HCT116 (cell line): ENCODE measurements at regions not wholly inside any gene's neighbourhood (a gene's known extent, or its start where the extent isn't known, plus 50 kb on each side); places are given as distances from the start of the nearest gene placed in this dataset.

Source experiments
- ATAC-seq: fragments of 200-7000 bp; cut with Tn5 transposase; 2 replicates; pipeline ENCODE4 v1.9.1; 2020; ENCODE audit warnings: mild to moderate bottlenecking, moderate library complexity
- BruUV-seq: library from RNA; stranded (reverse); fragments of 400-500 nt; replicated peaks from 2 replicates; lab custom pipeline; 2021; lab: Mats Ljungman, UMichigan
- CTCF ChIA-PET: fragments of 300-600 bp; sonication (Branson Sonifier 250); formaldehyde crosslinking; loops from one replicate; lab custom pipeline; 2021; ENCODE audit warnings: antibody characterized with exemption; lab: Charles Lee
- POLR2A ChIA-PET: fragments of 300-600, 350-600 bp; sonication (Branson Sonifier 250); formaldehyde crosslinking; loops from one replicate; lab custom pipeline; 2021; ENCODE audit warnings: antibody characterized with exemption; lab: Charles Lee
- RAD21 ChIA-PET, 2 experiments: fragments of 300-600 bp; sonication (Branson Sonifier 250); formaldehyde crosslinking; loops; one replicate each; lab custom pipeline; 2023; ENCODE audit warnings: low total read pairs in 2 of 2; ENCODE audit not compliant: uncharacterized antibody in 2 of 2, unreplicated experiment in 2 of 2, low non-redundant PET in 1 of 2; lab: Charles Lee
- DNase-seq: peaks from one replicate; pipeline ENCODE4 v3.0.0-alpha.2; 2010; ENCODE audit warnings: low read depth, low spot score
- H2AFZ ChIP-seq: fragments of 200-600 bp; shearing (Covaris generic), sonication (generic); 2 replicates; pipeline ENCODE4 v1.6.1; 2017; ENCODE audit warnings: low read depth, mixed run types, mixed read lengths, antibody characterized with exemption, low read length; ENCODE audit not compliant: poor library complexity, severe bottlenecking
- H3K27ac ChIP-seq: 2 replicates; pipeline ENCODE4 v1.5.1; 2012; ENCODE audit warnings: low read depth, low read length
- H3K27me3 ChIP-seq: fragments of 200-600 bp; sonication (generic); 2 replicates; pipeline ENCODE4 v1.6.1; 2016; ENCODE audit warnings: mixed run types, low read length, mixed read lengths; ENCODE audit not compliant: insufficient read depth
- H3K36me3 ChIP-seq, 2 experiments: fragments of 200-500 bp in 1 of 2; fragments of 200-600 bp in 1 of 2; sonication (Bioruptor generic) in 1 of 2; sonication (generic) in 1 of 2; 2 replicates each; pipeline versions ENCODE4 v1.5.1 to v1.6.1; 2014 to 2016; ENCODE audit warnings: low read length in 2 of 2, inconsistent platforms in 1 of 2, mixed read lengths in 1 of 2, mixed run types in 1 of 2; ENCODE audit not compliant: insufficient read depth in 2 of 2, control insufficient read depth in 1 of 2
- H3K4me1 ChIP-seq, 2 experiments: fragments of 200-600 bp in 1 of 2; sonication (generic) in 1 of 2; 2 replicates each; pipeline versions ENCODE4 v1.5.1 to v1.6.1; 2012 to 2017; ENCODE audit warnings: low read length in 2 of 2, inconsistent platforms in 1 of 2, mild to moderate bottlenecking in 1 of 2, mixed read lengths in 1 of 2, mixed run types in 1 of 2, moderate library complexity in 1 of 2; ENCODE audit not compliant: insufficient read depth in 2 of 2, control insufficient read depth in 1 of 2
- H3K4me2 ChIP-seq: fragments of 200-600 bp; sonication (generic); 2 replicates; pipeline ENCODE4 v1.6.1; 2017; ENCODE audit warnings: mixed run types, low read length, mixed read lengths
- H3K4me3 ChIP-seq, 2 experiments: fragments of 200-600 bp in 1 of 2; sonication (generic) in 1 of 2; replicated peaks in 1 of 2; 2 replicates each; pipeline ENCODE4 v1.5.1; 2011 to 2016; ENCODE audit warnings: low read length in 2 of 2, control low read depth in 1 of 2, low read depth in 1 of 2, mild to moderate bottlenecking in 1 of 2, mixed read lengths in 1 of 2, mixed run types in 1 of 2
- H3K79me2 ChIP-seq: fragments of 200-600 bp; sonication (generic); 2 replicates; pipeline ENCODE4 v1.6.1; 2017; ENCODE audit warnings: mild to moderate bottlenecking, mixed run types, low read length, moderate library complexity, mixed read lengths; ENCODE audit not compliant: insufficient read depth
- H3K9ac ChIP-seq: fragments of 200-600 bp; sonication (generic); 2 replicates; pipeline ENCODE4 v1.6.1; 2016; ENCODE audit warnings: low read length, mixed read lengths
- H3K9me2 ChIP-seq: fragments of 200-600 bp; sonication (generic), shearing (Covaris generic); 2 replicates; pipeline ENCODE4 v1.6.1; 2017; ENCODE audit warnings: mixed run types, mild to moderate bottlenecking, moderate library complexity; ENCODE audit not compliant: insufficient read depth
- H3K9me3 ChIP-seq, 2 experiments: fragments of 200-500 bp in 1 of 2; fragments of 200-600 bp in 1 of 2; sonication (Bioruptor generic) in 1 of 2; sonication (generic) in 1 of 2; 2 replicates each; pipeline ENCODE4 v1.6.1; 2014 to 2017; ENCODE audit warnings: low read length in 2 of 2, mixed read lengths in 2 of 2, inconsistent platforms in 1 of 2, low read depth in 1 of 2, mild to moderate bottlenecking in 1 of 2, mixed run types in 1 of 2, moderate library complexity in 1 of 2; ENCODE audit not compliant: control insufficient read depth in 1 of 2, insufficient read depth in 1 of 2
- H4K20me1 ChIP-seq: fragments of 200-600 bp; sonication (generic), shearing (Covaris generic); 2 replicates; pipeline ENCODE4 v1.6.1; 2017; ENCODE audit warnings: mixed run types, mild to moderate bottlenecking, moderate library complexity; ENCODE audit not compliant: insufficient read depth
- CBX3 ChIP-seq: IDR thresholded peaks from 2 replicates; pipeline ENCODE4 v1.6.1; 2012; ENCODE audit warnings: low read depth
- ELF1 ChIP-seq: IDR thresholded peaks from 2 replicates; pipeline ENCODE4 v1.6.1; 2012; ENCODE audit warnings: low read depth, borderline replicate concordance
- FOSL1 ChIP-seq: IDR thresholded peaks from 2 replicates; pipeline ENCODE4 v1.6.1; 2012; ENCODE audit warnings: low read depth
- POLR2A ChIP-seq: IDR thresholded peaks from 2 replicates; pipeline ENCODE4 v1.7.0; 2011; ENCODE audit warnings: borderline replicate concordance; ENCODE audit not compliant: insufficient read depth, insufficient read length; ENCODE audit errors: extremely low read depth
- POLR2AphosphoS5 ChIP-seq: IDR thresholded peaks from 2 replicates; pipeline ENCODE4 v1.6.1; 2011; ENCODE audit warnings: mild to moderate bottlenecking, low read depth, low read length, moderate library complexity
- RAD21 ChIP-seq: IDR thresholded peaks from 2 replicates; pipeline ENCODE4 v1.6.1; 2012; ENCODE audit warnings: low read depth, mild to moderate bottlenecking
- SRF ChIP-seq: IDR thresholded peaks from 2 replicates; pipeline ENCODE4 v1.6.1; 2012; ENCODE audit warnings: low read depth
- YY1 ChIP-seq: IDR thresholded peaks from 2 replicates; pipeline ENCODE4 v1.6.1; 2011; ENCODE audit warnings: low read length, low read depth, moderate library complexity, mild to moderate bottlenecking; ENCODE audit not compliant: insufficient replicate concordance; ENCODE audit errors: extremely low read depth
- ZFX ChIP-seq: fragments of 450-650 bp; IDR thresholded peaks from 2 replicates; pipeline ENCODE4 v1.6.1; 2017
- ZNF274 ChIP-seq: fragments of 200-500 bp; sonication (Bioruptor generic); IDR thresholded peaks from 2 replicates; pipeline ENCODE4 v1.6.1; 2014; ENCODE audit warnings: mild to moderate bottlenecking, low read depth, low read length, inconsistent platforms
- intact Hi-C: fragments of 100-400 bp; cut with micrococcal nuclease; formaldehyde crosslinking; loops from 2 replicates; pipeline ENCODE4 v1.10.0; 2022
- TF ChIP-seq, protein P1 (sequence below), 3 experiments: fragments of 200-600 bp in 1 of 3; sonication (generic) in 1 of 3; IDR thresholded peaks in 2 of 3; conservative IDR thresholded peaks in 1 of 3; 2 replicates each; pipeline ENCODE4 v1.5.1; 2012 to 2017; ENCODE audit warnings: low read depth in 2 of 3, low read length in 2 of 3, antibody characterized with exemption in 1 of 3, borderline replicate concordance in 1 of 3, control low read depth in 1 of 3, mild to moderate bottlenecking in 1 of 3, mixed read lengths in 1 of 3, mixed run types in 1 of 3, moderate library complexity in 1 of 3; ENCODE audit not compliant: insufficient read depth in 1 of 3
- TF ChIP-seq, protein P2 (sequence below): IDR thresholded peaks from 2 replicates; pipeline ENCODE4 v1.6.1; 2011; ENCODE audit warnings: mild to moderate bottlenecking, low read length, moderate library complexity; ENCODE audit not compliant: insufficient replicate concordance; ENCODE audit errors: extremely low read depth
- TF ChIP-seq, protein P3 (sequence below): IDR thresholded peaks from 2 replicates; pipeline ENCODE4 v1.6.1; 2012; ENCODE audit warnings: low read depth
- TF ChIP-seq, protein P4 (sequence below): IDR thresholded peaks from 2 replicates; pipeline ENCODE4 v1.6.1; 2012

DNA sequence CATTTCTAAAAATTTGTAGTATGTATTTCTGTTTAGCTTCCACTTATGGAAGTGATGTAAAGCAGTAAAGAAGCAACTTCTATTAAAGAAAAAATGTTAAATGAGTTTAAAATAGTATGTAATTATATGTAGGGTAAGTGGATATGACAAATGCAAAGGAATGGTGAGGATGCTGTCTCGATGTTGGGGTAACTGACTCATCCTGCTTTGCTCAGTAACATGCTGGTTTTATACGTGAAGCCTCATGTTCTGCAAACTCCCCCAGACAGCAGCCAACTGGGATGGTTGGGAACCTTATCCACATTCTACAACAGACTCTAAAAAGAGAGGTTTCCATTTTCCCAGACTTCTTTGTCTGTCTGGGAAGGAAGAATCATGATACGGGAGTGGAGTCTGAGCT lies 1006.4 kb upstream of the TMEM132C start (continued):
- TF ChIP-seq, protein P1, sequence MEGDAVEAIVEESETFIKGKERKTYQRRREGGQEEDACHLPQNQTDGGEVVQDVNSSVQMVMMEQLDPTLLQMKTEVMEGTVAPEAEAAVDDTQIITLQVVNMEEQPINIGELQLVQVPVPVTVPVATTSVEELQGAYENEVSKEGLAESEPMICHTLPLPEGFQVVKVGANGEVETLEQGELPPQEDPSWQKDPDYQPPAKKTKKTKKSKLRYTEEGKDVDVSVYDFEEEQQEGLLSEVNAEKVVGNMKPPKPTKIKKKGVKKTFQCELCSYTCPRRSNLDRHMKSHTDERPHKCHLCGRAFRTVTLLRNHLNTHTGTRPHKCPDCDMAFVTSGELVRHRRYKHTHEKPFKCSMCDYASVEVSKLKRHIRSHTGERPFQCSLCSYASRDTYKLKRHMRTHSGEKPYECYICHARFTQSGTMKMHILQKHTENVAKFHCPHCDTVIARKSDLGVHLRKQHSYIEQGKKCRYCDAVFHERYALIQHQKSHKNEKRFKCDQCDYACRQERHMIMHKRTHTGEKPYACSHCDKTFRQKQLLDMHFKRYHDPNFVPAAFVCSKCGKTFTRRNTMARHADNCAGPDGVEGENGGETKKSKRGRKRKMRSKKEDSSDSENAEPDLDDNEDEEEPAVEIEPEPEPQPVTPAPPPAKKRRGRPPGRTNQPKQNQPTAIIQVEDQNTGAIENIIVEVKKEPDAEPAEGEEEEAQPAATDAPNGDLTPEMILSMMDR (IDR thresholded peaks at IDR 0.05 in 2 of 3, conservative IDR thresholded peaks at IDR 0.05 in 1 of 3; ENCODE audit: borderline replicate concordance in 1 of 3, insufficient read depth in 1 of 3, low read depth in 2 of 3, low read length in 2 of 3): no peak
- no peak for TF ChIP-seq SRF
- TF ChIP-seq ZNF274: no peak
- TF ChIP-seq ELF1: no peak
- TF ChIP-seq YY1: no peak
- TF ChIP-seq, protein P2, sequence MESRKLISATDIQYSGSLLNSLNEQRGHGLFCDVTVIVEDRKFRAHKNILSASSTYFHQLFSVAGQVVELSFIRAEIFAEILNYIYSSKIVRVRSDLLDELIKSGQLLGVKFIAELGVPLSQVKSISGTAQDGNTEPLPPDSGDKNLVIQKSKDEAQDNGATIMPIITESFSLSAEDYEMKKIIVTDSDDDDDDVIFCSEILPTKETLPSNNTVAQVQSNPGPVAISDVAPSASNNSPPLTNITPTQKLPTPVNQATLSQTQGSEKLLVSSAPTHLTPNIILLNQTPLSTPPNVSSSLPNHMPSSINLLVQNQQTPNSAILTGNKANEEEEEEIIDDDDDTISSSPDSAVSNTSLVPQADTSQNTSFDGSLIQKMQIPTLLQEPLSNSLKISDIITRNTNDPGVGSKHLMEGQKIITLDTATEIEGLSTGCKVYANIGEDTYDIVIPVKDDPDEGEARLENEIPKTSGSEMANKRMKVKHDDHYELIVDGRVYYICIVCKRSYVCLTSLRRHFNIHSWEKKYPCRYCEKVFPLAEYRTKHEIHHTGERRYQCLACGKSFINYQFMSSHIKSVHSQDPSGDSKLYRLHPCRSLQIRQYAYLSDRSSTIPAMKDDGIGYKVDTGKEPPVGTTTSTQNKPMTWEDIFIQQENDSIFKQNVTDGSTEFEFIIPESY: no peak
- no peak for TF ChIP-seq POLR2A
- TF ChIP-seq POLR2AphosphoS5: no peak

DNA sequence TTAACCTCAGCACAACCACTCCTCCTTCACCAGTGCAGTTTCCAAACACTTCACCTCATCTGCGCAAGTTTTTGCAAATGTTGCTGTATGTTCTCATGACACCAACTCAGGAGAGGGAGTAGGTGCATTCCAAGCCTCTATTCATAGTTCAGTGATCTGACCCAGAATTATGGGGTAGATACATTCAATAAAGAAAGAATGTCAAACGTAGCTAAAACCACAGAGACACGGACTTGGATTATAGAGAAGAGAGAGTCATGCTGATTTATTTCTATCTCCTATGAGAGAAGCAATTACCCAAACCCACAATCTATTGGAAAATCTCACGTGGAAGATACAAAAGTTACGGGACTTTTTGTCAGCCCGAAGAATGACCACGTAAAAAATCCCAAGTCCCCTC lies 1006.0 kb upstream of the TMEM132C start:
- Histone ChIP-seq H3K79me2 (no peaks in the 10 kb centered on the region), H2AFZ (no peak overlapping the region), H3K27ac (no peak overlapping the region), H3K9me2 (no peaks in the 10 kb centered on the region), H3K9me3 (no peaks in the 10 kb centered on the region), H3K4me1 (no peaks in the 10 kb centered on the region), H4K20me1 (no peaks in the 10 kb centered on the region), H3K27me3 (no peaks in the 10 kb centered on the region), H3K36me3 (no peaks in the 10 kb centered on the region), H3K4me2 (no peak overlapping the region), H3K9ac (no peak overlapping the region), H3K4me3 (no peak overlapping the region)
- no TSS peak for BruUV-seq
- intact Hi-C loops: no loop called here
- ATAC-seq (no peak), DNase-seq (no peak)
- ChIA-PET POLR2A (no interaction called here), CTCF (no interaction called here), RAD21 (no interaction called here)
- TF ChIP-seq, protein P3, sequence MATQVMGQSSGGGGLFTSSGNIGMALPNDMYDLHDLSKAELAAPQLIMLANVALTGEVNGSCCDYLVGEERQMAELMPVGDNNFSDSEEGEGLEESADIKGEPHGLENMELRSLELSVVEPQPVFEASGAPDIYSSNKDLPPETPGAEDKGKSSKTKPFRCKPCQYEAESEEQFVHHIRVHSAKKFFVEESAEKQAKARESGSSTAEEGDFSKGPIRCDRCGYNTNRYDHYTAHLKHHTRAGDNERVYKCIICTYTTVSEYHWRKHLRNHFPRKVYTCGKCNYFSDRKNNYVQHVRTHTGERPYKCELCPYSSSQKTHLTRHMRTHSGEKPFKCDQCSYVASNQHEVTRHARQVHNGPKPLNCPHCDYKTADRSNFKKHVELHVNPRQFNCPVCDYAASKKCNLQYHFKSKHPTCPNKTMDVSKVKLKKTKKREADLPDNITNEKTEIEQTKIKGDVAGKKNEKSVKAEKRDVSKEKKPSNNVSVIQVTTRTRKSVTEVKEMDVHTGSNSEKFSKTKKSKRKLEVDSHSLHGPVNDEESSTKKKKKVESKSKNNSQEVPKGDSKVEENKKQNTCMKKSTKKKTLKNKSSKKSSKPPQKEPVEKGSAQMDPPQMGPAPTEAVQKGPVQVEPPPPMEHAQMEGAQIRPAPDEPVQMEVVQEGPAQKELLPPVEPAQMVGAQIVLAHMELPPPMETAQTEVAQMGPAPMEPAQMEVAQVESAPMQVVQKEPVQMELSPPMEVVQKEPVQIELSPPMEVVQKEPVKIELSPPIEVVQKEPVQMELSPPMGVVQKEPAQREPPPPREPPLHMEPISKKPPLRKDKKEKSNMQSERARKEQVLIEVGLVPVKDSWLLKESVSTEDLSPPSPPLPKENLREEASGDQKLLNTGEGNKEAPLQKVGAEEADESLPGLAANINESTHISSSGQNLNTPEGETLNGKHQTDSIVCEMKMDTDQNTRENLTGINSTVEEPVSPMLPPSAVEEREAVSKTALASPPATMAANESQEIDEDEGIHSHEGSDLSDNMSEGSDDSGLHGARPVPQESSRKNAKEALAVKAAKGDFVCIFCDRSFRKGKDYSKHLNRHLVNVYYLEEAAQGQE: no peak
- TF ChIP-seq, protein P1 (IDR thresholded peaks at IDR 0.05 in 2 of 3, conservative IDR thresholded peaks at IDR 0.05 in 1 of 3; ENCODE audit: borderline replicate concordance in 1 of 3, insufficient read depth in 1 of 3, low read depth in 2 of 3, low read length in 2 of 3): no peak
- TF ChIP-seq RAD21: no peak
- TF ChIP-seq CBX3: no peak
- no peak for TF ChIP-seq FOSL1
- TF ChIP-seq ZFX: no peak
- TF ChIP-seq, protein P4, sequence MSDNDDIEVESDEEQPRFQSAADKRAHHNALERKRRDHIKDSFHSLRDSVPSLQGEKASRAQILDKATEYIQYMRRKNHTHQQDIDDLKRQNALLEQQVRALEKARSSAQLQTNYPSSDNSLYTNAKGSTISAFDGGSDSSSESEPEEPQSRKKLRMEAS: no peak
- TF ChIP-seq ELF1: no peak
- no peak for TF ChIP-seq ZNF274
- no peak for TF ChIP-seq POLR2AphosphoS5
